ENCODE measurements at regions not wholly inside any gene's neighbourhood (a gene's known extent, or its start where the extent isn't known, plus 50 kb on each side); places are given as distances from the start of the nearest gene placed in this dataset.

GRCh38 chr20:60697252-60697651 is 554.8 kb upstream of the CDH4 start:
- H3K9me3 Mint-ChIP-seq: no peaks in the 10 kb centered on the region
- peaks cover 18% of the 10 kb centered on the region for H3K27me3 Mint-ChIP-seq
- no peak overlapping the region for H3K4me3 Mint-ChIP-seq
- no peak overlapping the region for H3K27ac Mint-ChIP-seq (ENCODE audit: low read depth)
- ATAC-seq (replicated peaks; ENCODE audit: extremely low read depth, poor library complexity, severe bottlenecking): no peak
- H3K4me1 Mint-ChIP-seq: no peaks in the 10 kb centered on the region
- no peaks in the 10 kb centered on the region for H3K36me3 Mint-ChIP-seq (ENCODE audit: insufficient read depth)
- DNase-seq (ENCODE audit: low spot score in 2 of 2): no peak

GRCh38 chr20:60700728-60701127 is 551.3 kb upstream of the CDH4 start:
- Mint-ChIP-seq H3K4me3 (no peak overlapping the region), H3K27ac (ENCODE audit: low read depth) (no peak overlapping the region), H3K9me3 (no peaks in the 10 kb centered on the region), H3K27me3 (no peaks in the 10 kb centered on the region), H3K4me1 (no peaks in the 10 kb centered on the region), H3K36me3 (ENCODE audit: insufficient read depth) (no peaks in the 10 kb centered on the region)
- no peak for ATAC-seq (replicated peaks; ENCODE audit: extremely low read depth, poor library complexity, severe bottlenecking)
- DNase-seq (ENCODE audit: low spot score in 2 of 2): no peak

GRCh38 chr20:60704147-60704546 is 547.9 kb upstream of the CDH4 start:
- no peaks in the 10 kb centered on the region for H3K36me3 Mint-ChIP-seq (ENCODE audit: insufficient read depth)
- ATAC-seq (replicated peaks; ENCODE audit: extremely low read depth, poor library complexity, severe bottlenecking) (no peak), DNase-seq (ENCODE audit: low spot score in 2 of 2) (no peak)
- no peaks in the 10 kb centered on the region for H3K27me3 Mint-ChIP-seq
- H3K4me1 Mint-ChIP-seq: no peaks in the 10 kb centered on the region
- no peak overlapping the region for H3K27ac Mint-ChIP-seq (ENCODE audit: low read depth)
- H3K9me3 Mint-ChIP-seq: no peaks in the 10 kb centered on the region
- H3K4me3 Mint-ChIP-seq: no peak overlapping the region

DNA sequence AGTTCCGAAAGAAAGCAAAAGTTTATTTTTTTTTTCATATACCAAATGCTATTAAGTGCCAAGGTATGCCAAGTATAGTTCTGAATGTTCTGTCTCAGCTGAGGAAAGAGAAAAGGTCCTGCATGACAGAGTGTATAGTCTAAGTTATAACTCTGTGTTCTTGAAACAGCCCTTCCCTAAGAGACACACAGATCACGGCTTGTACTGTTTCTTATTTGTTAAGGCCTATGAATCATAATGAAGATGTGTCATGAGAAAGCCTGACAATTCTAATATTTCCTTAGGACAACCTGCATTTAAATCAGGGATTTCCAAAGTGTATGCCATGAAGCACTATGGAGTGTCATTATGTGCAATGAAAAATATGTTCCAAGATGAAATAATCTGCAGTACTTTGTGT is 538.7 kb upstream of the CDH4 start:
- H3K9me3 Mint-ChIP-seq: no peaks in the 10 kb centered on the region
- no peak overlapping the region for H3K4me3 Mint-ChIP-seq
- H3K27me3 Mint-ChIP-seq: peaks cover 25% of the 10 kb centered on the region
- ATAC-seq (replicated peaks; ENCODE audit: extremely low read depth, poor library complexity, severe bottlenecking) (no peak), DNase-seq (ENCODE audit: low spot score in 2 of 2) (no peak)
- H3K4me1 Mint-ChIP-seq: no peaks in the 10 kb centered on the region
- no peaks in the 10 kb centered on the region for H3K36me3 Mint-ChIP-seq (ENCODE audit: insufficient read depth)
- H3K27ac Mint-ChIP-seq (ENCODE audit: low read depth): no peak overlapping the region

- no peak for ATAC-seq (replicated peaks; ENCODE audit: extremely low read depth, poor library complexity, severe bottlenecking)
- no peak for DNase-seq (ENCODE audit: low spot score in 2 of 2)
- H3K27ac Mint-ChIP-seq (ENCODE audit: low read depth): no peak overlapping the region
- peaks cover 32% of the 10 kb centered on the region for H3K27me3 Mint-ChIP-seq
- H3K9me3 Mint-ChIP-seq: no peaks in the 10 kb centered on the region
- H3K4me3 Mint-ChIP-seq: no peak overlapping the region
- no peaks in the 10 kb centered on the region for H3K4me1 Mint-ChIP-seq
- no peaks in the 10 kb centered on the region for H3K36me3 Mint-ChIP-seq (ENCODE audit: insufficient read depth)
Observed at GRCh38 chr20:60715172-60715571, 536.9 kb upstream of the CDH4 start.

GRCh38 chr20:60718743-60719480 is 533.1 kb upstream of the CDH4 start:
- no peaks in the 10 kb centered on the region for H3K9me3 Mint-ChIP-seq
- DNase-seq (ENCODE audit: low spot score in 2 of 2) (no peak), ATAC-seq (replicated peaks; ENCODE audit: extremely low read depth, poor library complexity, severe bottlenecking) (no peak)
- no peak overlapping the region for H3K4me3 Mint-ChIP-seq
- peaks cover 23% of the 10 kb centered on the region for H3K27me3 Mint-ChIP-seq
- no peaks in the 10 kb centered on the region for H3K36me3 Mint-ChIP-seq (ENCODE audit: insufficient read depth)
- H3K4me1 Mint-ChIP-seq: no peaks in the 10 kb centered on the region
- H3K27ac Mint-ChIP-seq (ENCODE audit: low read depth): no peak overlapping the region

GRCh38 chr20:60725311-60725906 is 526.7 kb upstream of the CDH4 start:
- DNase-seq (ENCODE audit: low spot score in 2 of 2): no peak
- Mint-ChIP-seq H3K27me3 (peaks cover 10% of the 10 kb centered on the region), H3K9me3 (peaks cover 6% of the 10 kb centered on the region), H3K27ac (ENCODE audit: low read depth) (no peak overlapping the region), H3K36me3 (ENCODE audit: insufficient read depth) (no peaks in the 10 kb centered on the region), H3K4me1 (no peaks in the 10 kb centered on the region), H3K4me3 (no peak overlapping the region)
- no peak for ATAC-seq (replicated peaks; ENCODE audit: extremely low read depth, poor library complexity, severe bottlenecking)

- no peak for DNase-seq (ENCODE audit: low spot score in 2 of 2)
- H3K4me3 Mint-ChIP-seq: no peak overlapping the region
Observed at GRCh38 chr20:60727425-60727824, 524.6 kb upstream of the CDH4 start.

DNA sequence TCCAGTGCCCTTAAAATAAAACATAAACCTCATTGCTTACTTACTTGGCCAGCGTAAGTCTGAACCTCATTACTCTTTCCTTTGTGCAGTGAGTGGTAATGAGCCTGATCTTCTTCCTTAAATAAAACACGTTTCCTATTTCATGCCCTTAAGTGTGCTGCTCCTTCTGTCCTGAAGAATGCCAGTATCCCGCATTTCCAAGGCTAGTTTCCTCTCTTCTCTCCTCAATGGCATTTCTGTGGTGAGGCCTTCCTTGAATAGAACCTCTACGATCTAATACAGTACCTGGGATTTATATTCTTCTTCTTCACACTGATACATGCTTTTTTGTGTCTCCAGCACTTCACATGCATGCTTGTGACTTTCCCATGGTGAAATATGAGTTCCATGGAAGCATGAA is 523.4 kb upstream of the CDH4 start:
- DNase-seq (ENCODE audit: low spot score in 2 of 2) (no peak), ATAC-seq (replicated peaks; ENCODE audit: extremely low read depth, poor library complexity, severe bottlenecking) (no peak)
- Mint-ChIP-seq H3K36me3 (ENCODE audit: insufficient read depth) (no peaks in the 10 kb centered on the region), H3K9me3 (peaks cover 6% of the 10 kb centered on the region), H3K4me3 (no peak overlapping the region), H3K27me3 (peaks cover 10% of the 10 kb centered on the region), H3K4me1 (no peaks in the 10 kb centered on the region), H3K27ac (ENCODE audit: low read depth) (no peak overlapping the region)

More at GRCh38 chr20:60727425-60727824, 524.6 kb upstream of the CDH4 start:
- Mint-ChIP-seq H3K27ac (ENCODE audit: low read depth) (no peak overlapping the region), H3K27me3 (peaks cover 10% of the 10 kb centered on the region), H3K9me3 (peaks cover 6% of the 10 kb centered on the region), H3K36me3 (ENCODE audit: insufficient read depth) (no peaks in the 10 kb centered on the region), H3K4me1 (no peaks in the 10 kb centered on the region)
- ATAC-seq (replicated peaks; ENCODE audit: extremely low read depth, poor library complexity, severe bottlenecking): no peak

GRCh38 chr20:60729135-60729900 is 522.7 kb upstream of the CDH4 start:
- Mint-ChIP-seq H3K36me3 (ENCODE audit: insufficient read depth) (no peaks in the 10 kb centered on the region), H3K4me1 (no peaks in the 10 kb centered on the region)

DNA sequence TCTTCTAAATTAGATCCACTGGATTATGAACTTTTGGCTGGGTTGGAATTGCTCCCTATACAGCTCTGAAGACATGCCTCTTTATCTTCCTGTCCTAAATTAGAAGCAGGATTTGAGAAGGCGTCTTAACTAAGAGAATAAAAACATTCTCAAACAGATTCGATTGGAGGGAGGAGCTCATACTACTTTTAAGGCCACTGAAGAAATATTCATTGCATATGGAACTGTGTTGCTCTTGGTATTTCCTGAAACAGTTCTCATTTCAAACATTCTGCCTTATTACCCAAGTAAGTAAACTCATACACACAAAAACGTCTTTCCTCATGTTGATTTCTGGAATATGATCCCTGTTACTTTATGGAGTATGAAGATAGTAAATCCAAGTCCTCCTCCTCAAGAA is 519.7 kb upstream of the CDH4 start:
- peaks cover 10% of the 10 kb centered on the region for H3K27me3 Mint-ChIP-seq
- no peak overlapping the region for H3K4me3 Mint-ChIP-seq
- H3K4me1 Mint-ChIP-seq: no peaks in the 10 kb centered on the region
- H3K9me3 Mint-ChIP-seq: peaks cover 6% of the 10 kb centered on the region
- no peak overlapping the region for H3K27ac Mint-ChIP-seq (ENCODE audit: low read depth)
- ATAC-seq (replicated peaks; ENCODE audit: extremely low read depth, poor library complexity, severe bottlenecking) (no peak), DNase-seq (ENCODE audit: low spot score in 2 of 2) (no peak)
- H3K36me3 Mint-ChIP-seq (ENCODE audit: insufficient read depth): no peaks in the 10 kb centered on the region

More at GRCh38 chr20:60729135-60729900, 522.7 kb upstream of the CDH4 start:
- H3K4me3 Mint-ChIP-seq: no peak overlapping the region
- ATAC-seq (replicated peaks; ENCODE audit: extremely low read depth, poor library complexity, severe bottlenecking) (no peak), DNase-seq (ENCODE audit: low spot score in 2 of 2) (no peak)
- H3K27me3 Mint-ChIP-seq: peaks cover 10% of the 10 kb centered on the region
- no peak overlapping the region for H3K27ac Mint-ChIP-seq (ENCODE audit: low read depth)
- peaks cover 6% of the 10 kb centered on the region for H3K9me3 Mint-ChIP-seq

DNA sequence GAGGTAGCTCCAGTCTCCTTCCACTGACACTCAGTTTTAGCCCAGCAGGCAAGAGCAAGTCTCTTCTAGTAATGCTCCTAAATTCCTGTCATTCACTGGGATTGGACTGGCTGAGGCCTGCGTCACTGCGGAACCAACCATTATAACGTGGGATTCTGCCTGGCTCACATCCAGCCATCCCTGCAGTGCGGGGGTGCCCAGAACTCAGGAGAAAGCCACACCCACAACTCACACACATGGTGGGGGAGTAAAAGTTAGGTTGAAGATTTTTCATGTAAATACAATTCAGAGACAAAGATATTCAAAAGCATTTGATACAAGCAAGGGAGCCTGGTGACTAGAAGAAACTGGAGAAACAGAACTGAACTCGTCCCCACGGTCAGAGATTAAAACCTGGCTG is 504.0 kb upstream of the CDH4 start:
- Mint-ChIP-seq H3K9me3 (no peaks in the 10 kb centered on the region), H3K27ac (ENCODE audit: low read depth) (no peak overlapping the region)

More for the DNA sequence above, 504.0 kb upstream of the CDH4 start:
- Mint-ChIP-seq H3K27me3 (no peaks in the 10 kb centered on the region), H3K4me3 (no peak overlapping the region), H3K36me3 (ENCODE audit: insufficient read depth) (peaks cover 3% of the 10 kb centered on the region), H3K4me1 (no peaks in the 10 kb centered on the region)
- no peak for DNase-seq (ENCODE audit: low spot score in 2 of 2)
- no peak for ATAC-seq (replicated peaks; ENCODE audit: extremely low read depth, poor library complexity, severe bottlenecking)
